ENCODE measurements at regions not wholly inside any gene's neighbourhood (a gene's known extent, or its start where the extent isn't known, plus 50 kb on each side); places are given as distances from the start of the nearest gene placed in this dataset.

DNA sequence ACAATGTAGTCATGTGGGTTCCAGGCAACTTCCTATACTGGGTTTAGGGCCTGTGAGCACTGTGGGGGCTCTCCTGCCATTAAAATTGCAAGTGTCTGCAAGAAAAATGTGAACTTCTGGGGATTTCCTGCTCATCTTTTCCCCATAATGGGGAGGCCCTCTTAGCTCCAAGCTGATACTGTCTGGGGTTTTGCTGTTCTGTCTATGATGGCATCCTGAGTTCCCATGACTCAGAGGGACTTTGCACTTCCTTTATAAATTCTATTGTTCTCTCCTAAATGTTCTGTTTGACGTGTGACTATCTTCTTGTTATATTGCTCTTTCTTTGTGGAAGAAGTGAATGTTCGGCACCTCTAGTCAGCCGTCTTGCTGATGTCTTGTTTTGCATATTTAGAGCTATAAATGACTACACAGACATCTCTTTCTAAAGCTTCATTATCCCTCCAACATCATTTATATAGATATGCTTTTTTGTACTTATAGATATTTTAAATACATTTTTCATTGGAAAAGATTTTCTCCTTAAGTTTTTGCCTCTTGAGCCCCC, 465.8 kb downstream of the NAF1 start:
- TF ChIP-seq CTCF (IDR thresholded peaks at IDR 0.05) (no peak), POLR2A (IDR thresholded peaks at IDR 0.05) (no peak), POLR2AphosphoS5 (IDR thresholded peaks at IDR 0.05) (no peak)
